H1 (cell line): ENCODE measurements at regions not wholly inside any gene's neighbourhood (a gene's known extent, or its start where the extent isn't known, plus 50 kb on each side); places are given as distances from the start of the nearest gene placed in this dataset.

Source experiments
- CTCF ChIA-PET: fragments of 300-600 bp; sonication (Branson Sonifier 250); formaldehyde crosslinking; loops from one replicate; lab custom pipeline; 2021; ENCODE audit not compliant: partially characterized antibody; lab: Charles Lee
- POLR2A ChIA-PET: fragments of 300-600 bp; sonication (Branson Sonifier 250); formaldehyde crosslinking; loops from one replicate; lab custom pipeline; 2021; ENCODE audit warnings: inconsistent platforms; ENCODE audit not compliant: partially characterized antibody; lab: Charles Lee
- DNase-seq, 2 experiments: peaks; one replicate each; pipeline versions ENCODE4 v3.0.0 to v3.0.0-alpha.2; 2010 to 2022; ENCODE audit warnings: low spot score in 2 of 2, low read depth in 1 of 2, mixed read lengths in 1 of 2
- FAIRE-seq: peaks from 2 replicates; lab custom pipeline; 2011; peaks lifted over from hg19 to GRCh38; lab: Jason Lieb, UNC
- H2AFZ ChIP-seq: 2 replicates; pipeline ENCODE4 v1.8.1; 2012; ENCODE audit warnings: low read length, inconsistent platforms
- H2AK5ac ChIP-seq: 2 replicates; pipeline ENCODE4 v1.6.1; 2013; ENCODE audit warnings: low read depth, low read length
- H2BK120ac ChIP-seq: replicated peaks from 2 replicates; pipeline ENCODE3; 2013; ENCODE audit warnings: low read depth, low read length, inconsistent platforms
- H2BK12ac ChIP-seq: 2 replicates; pipeline ENCODE4 v1.6.1; 2013; ENCODE audit warnings: low read depth, low read length
- H2BK15ac ChIP-seq: 2 replicates; pipeline ENCODE4 v1.6.1; 2013; ENCODE audit warnings: low read length
- H2BK20ac ChIP-seq: 2 replicates; pipeline ENCODE4 v1.6.1; 2013; ENCODE audit warnings: low read length
- H2BK5ac ChIP-seq: 2 replicates; pipeline ENCODE4 v1.6.1; 2013; ENCODE audit warnings: low read depth, low read length
- H3K14ac ChIP-seq: 2 replicates; pipeline ENCODE4 v1.6.1; 2013; ENCODE audit warnings: inconsistent platforms; ENCODE audit not compliant: insufficient read length
- H3K18ac ChIP-seq: 2 replicates; pipeline ENCODE4 v1.6.1; 2013; ENCODE audit warnings: low read length; ENCODE audit errors: extremely low read depth
- H3K23ac ChIP-seq: 2 replicates; pipeline ENCODE4 v1.6.1; 2013; ENCODE audit warnings: inconsistent platforms; ENCODE audit not compliant: insufficient read length
- H3K23me2 ChIP-seq: 2 replicates; pipeline ENCODE4 v1.6.1; 2013; ENCODE audit warnings: low read depth, low read length
- H3K27ac ChIP-seq: 2 replicates; pipeline ENCODE4 v1.6.1; 2011; ENCODE audit warnings: low read depth, low read length, inconsistent platforms
- H3K27me3 ChIP-seq, 4 experiments: replicated peaks in 1 of 4; 1 replicate in 1 of 4; 2 replicates in 3 of 4; pipeline versions ENCODE4 v1.6.1 to v1.8.1; 2011 to 2013; ENCODE audit warnings: low read length in 3 of 4, mild to moderate bottlenecking in 3 of 4, inconsistent platforms in 2 of 4, mixed read lengths in 2 of 4, moderate library complexity in 1 of 4; ENCODE audit not compliant: control insufficient read depth in 3 of 4, insufficient read depth in 3 of 4; ENCODE audit errors: extremely low read depth in 1 of 4
- H3K36me3 ChIP-seq, 4 experiments: 2 replicates each; pipeline versions ENCODE4 v1.6.1 to v1.8.1; 2011 to 2013; ENCODE audit warnings: mild to moderate bottlenecking in 4 of 4, low read length in 3 of 4, moderate library complexity in 2 of 4, control low read depth in 1 of 4, inconsistent platforms in 1 of 4; ENCODE audit not compliant: insufficient read depth in 4 of 4, control insufficient read depth in 2 of 4
- H3K4ac ChIP-seq: replicated peaks from 2 replicates; pipeline ENCODE3; 2013; ENCODE audit warnings: low read length, low read depth, mixed read lengths, inconsistent platforms; ENCODE audit not compliant: insufficient read length
- H3K4me1 ChIP-seq, 4 experiments: replicated peaks in 1 of 4; 1 replicate in 1 of 4; 2 replicates in 3 of 4; pipeline versions ENCODE4 v1.6.1 to v1.8.1; 2011 to 2013; ENCODE audit warnings: low read length in 3 of 4, inconsistent platforms in 2 of 4, mixed read lengths in 1 of 4; ENCODE audit not compliant: insufficient read depth in 4 of 4, control insufficient read depth in 3 of 4
- H3K4me2 ChIP-seq, 2 experiments: 2 replicates each; pipeline versions ENCODE4 v1.6.1 to v1.8.1; 2011 to 2013; ENCODE audit warnings: low read depth in 2 of 2, low read length in 2 of 2, control low read depth in 1 of 2, inconsistent platforms in 1 of 2, mild to moderate bottlenecking in 1 of 2; ENCODE audit not compliant: insufficient read depth in 1 of 2
- H3K4me3 ChIP-seq, 4 experiments: fragments of 200-600, 300-600 bp in 1 of 4; sonication (generic), shearing (Covaris generic), sonication (Bioruptor Twin) in 1 of 4; 2 replicates each; pipeline versions ENCODE4 v1.5.1 to v1.8.1; 2011 to 2016; ENCODE audit warnings: low read length in 4 of 4, low read depth in 3 of 4, control low read depth in 2 of 4, inconsistent platforms in 2 of 4, mild to moderate bottlenecking in 2 of 4, mixed read lengths in 1 of 4, moderate library complexity in 1 of 4; ENCODE audit not compliant: insufficient read depth in 2 of 4; ENCODE audit errors: extremely low read depth in 1 of 4
- H3K56ac ChIP-seq: replicated peaks from 2 replicates; pipeline ENCODE3; 2013; ENCODE audit warnings: low read depth, mild to moderate bottlenecking, mixed read lengths, low read length, inconsistent platforms; ENCODE audit not compliant: insufficient read length
- H3K79me1 ChIP-seq: 2 replicates; pipeline ENCODE4 v1.6.1; 2013; ENCODE audit warnings: low read depth, low read length, control low read depth
- H3K79me2 ChIP-seq, 2 experiments: 2 replicates each; pipeline versions ENCODE4 v1.6.1 to v1.8.1; 2012 to 2013; ENCODE audit warnings: low read length in 2 of 2, mild to moderate bottlenecking in 2 of 2, inconsistent platforms in 1 of 2; ENCODE audit not compliant: insufficient read depth in 2 of 2, control insufficient read depth in 1 of 2
- H3K9ac ChIP-seq, 4 experiments: replicated peaks in 1 of 4; 1 replicate in 1 of 4; 2 replicates in 3 of 4; pipeline versions ENCODE4 v1.6.1 to v1.8.1; 2011 to 2013; ENCODE audit warnings: low read depth in 3 of 4, low read length in 3 of 4, control low read depth in 2 of 4, mild to moderate bottlenecking in 2 of 4, moderate library complexity in 2 of 4, inconsistent platforms in 1 of 4; ENCODE audit errors: extremely low read depth in 1 of 4
- H3K9me3 ChIP-seq, 2 experiments: 2 replicates each; pipeline versions ENCODE4 v1.6.1 to v1.8.1; 2012 to 2013; ENCODE audit warnings: mild to moderate bottlenecking in 2 of 2, moderate library complexity in 2 of 2, control low read depth in 1 of 2, inconsistent platforms in 1 of 2, low read depth in 1 of 2, low read length in 1 of 2, mixed read lengths in 1 of 2; ENCODE audit not compliant: insufficient read depth in 2 of 2
- H4K20me1 ChIP-seq, 2 experiments: replicated peaks in 1 of 2; 2 replicates each; pipeline versions ENCODE3 to v1.8.1; 2011 to 2013; ENCODE audit warnings: inconsistent platforms in 2 of 2, low read length in 2 of 2, mild to moderate bottlenecking in 1 of 2; ENCODE audit not compliant: insufficient read depth in 2 of 2, control insufficient read depth in 1 of 2
- H4K5ac ChIP-seq: 2 replicates; pipeline ENCODE4 v1.6.1; 2013; ENCODE audit warnings: low read length, low read depth, mixed read lengths, inconsistent platforms; ENCODE audit not compliant: insufficient read length
- H4K8ac ChIP-seq: 2 replicates; pipeline ENCODE4 v1.8.0; 2013; ENCODE audit warnings: mild to moderate bottlenecking, moderate library complexity, low read length, inconsistent platforms; ENCODE audit not compliant: insufficient read depth; ENCODE audit errors: extremely low read depth
- H4K91ac ChIP-seq: replicated peaks from 2 replicates; pipeline ENCODE3; 2013; ENCODE audit warnings: low read length, mixed read lengths, inconsistent platforms; ENCODE audit not compliant: insufficient read length
- ATF3 ChIP-seq: IDR thresholded peaks from 2 replicates; pipeline ENCODE4 v1.6.1; 2011; ENCODE audit warnings: low read depth, mild to moderate bottlenecking, low read length; ENCODE audit not compliant: insufficient read depth
- BACH1 ChIP-seq: IDR thresholded peaks from 2 replicates; pipeline ENCODE4 v1.6.1; 2012; ENCODE audit warnings: low read length, improper control_type of control experiment
- BCL11A ChIP-seq, 2 experiments: IDR thresholded peaks; one replicate each; pipeline ENCODE4 v1.6.1; 2011; ENCODE audit warnings: low read depth in 2 of 2, low read length in 2 of 2, mild to moderate bottlenecking in 2 of 2
- CBX8 ChIP-seq: fragments of 300-800, 300-1000 bp; sonication (generic); IDR thresholded peaks from 2 replicates; pipeline ENCODE4 v1.7.1; 2016; ENCODE audit warnings: low read depth, low read length, borderline replicate concordance
- CHD1 ChIP-seq: IDR thresholded peaks from 2 replicates; pipeline ENCODE4 v1.6.1; 2012; ENCODE audit warnings: low read depth, low read length, improper control_type of control experiment
- KDM1A ChIP-seq: fragments of 200-600, 300-600 bp; sonication (generic); IDR thresholded peaks from 2 replicates; pipeline ENCODE4 v1.7.1; 2016; ENCODE audit warnings: mild to moderate bottlenecking, low read length, borderline replicate concordance
- KDM5A ChIP-seq: fragments of 200-600 bp; IDR thresholded peaks from 2 replicates; pipeline ENCODE4 v1.7.1; 2012; ENCODE audit warnings: mild to moderate bottlenecking, low read length, inconsistent platforms, mixed read lengths
- POLR2A ChIP-seq, 2 experiments: IDR thresholded peaks; 1 replicate in 1 of 2; 2 replicates in 1 of 2; pipeline ENCODE4 v1.6.1; 2011; ENCODE audit warnings: low read depth in 2 of 2, low read length in 2 of 2, mild to moderate bottlenecking in 2 of 2; ENCODE audit errors: control extremely low read depth in 1 of 2
- POU5F1 ChIP-seq: IDR thresholded peaks from 2 replicates; pipeline ENCODE4 v1.6.1; 2011; ENCODE audit warnings: low read depth, mild to moderate bottlenecking, low read length, moderate library complexity
- SIN3A ChIP-seq, 2 experiments: IDR thresholded peaks in 1 of 2; conservative IDR thresholded peaks in 1 of 2; 2 replicates each; pipeline ENCODE4 v1.6.1; 2011 to 2012; ENCODE audit warnings: low read length in 2 of 2, improper control_type of control experiment in 1 of 2, low read depth in 1 of 2, mild to moderate bottlenecking in 1 of 2
- SIRT6 ChIP-seq: IDR thresholded peaks from one replicate; pipeline ENCODE4 v1.7.1; 2012; ENCODE audit warnings: low read length, inconsistent platforms
- TCF12 ChIP-seq: IDR thresholded peaks from 2 replicates; pipeline ENCODE4 v1.6.1; 2011; ENCODE audit warnings: low read depth, mild to moderate bottlenecking, low read length
- TEAD4 ChIP-seq: IDR thresholded peaks from 2 replicates; pipeline ENCODE4 v1.6.1; 2012; ENCODE audit warnings: low read depth, low read length, inconsistent platforms, mixed read lengths
- USF2 ChIP-seq: IDR thresholded peaks from 2 replicates; pipeline ENCODE4 v1.6.1; 2011; ENCODE audit warnings: low read length, improper control_type of control experiment
- WGBS, 2 experiments: shearing (Covaris generic) in 1 of 2; methylation state at CpG; one replicate each; pipeline versions ENCODE4 v1.1.6 to v1.1.7; 2013 to 2015; ENCODE audit warnings: low lambda C conversion rate in 2 of 2, mixed read lengths in 2 of 2, inconsistent platforms in 1 of 2, low coverage in 1 of 2, missing lambda C conversion rate in 1 of 2; ENCODE audit not compliant: insufficient replicate concordance in 2 of 2, insufficient coverage in 1 of 2, insufficient read length in 1 of 2; ENCODE audit errors: extremely low coverage in 1 of 2, missing lambda C conversion rate in 1 of 2; 5-methylcytosine and 5-hydroxymethylcytosine counted together

DNA sequence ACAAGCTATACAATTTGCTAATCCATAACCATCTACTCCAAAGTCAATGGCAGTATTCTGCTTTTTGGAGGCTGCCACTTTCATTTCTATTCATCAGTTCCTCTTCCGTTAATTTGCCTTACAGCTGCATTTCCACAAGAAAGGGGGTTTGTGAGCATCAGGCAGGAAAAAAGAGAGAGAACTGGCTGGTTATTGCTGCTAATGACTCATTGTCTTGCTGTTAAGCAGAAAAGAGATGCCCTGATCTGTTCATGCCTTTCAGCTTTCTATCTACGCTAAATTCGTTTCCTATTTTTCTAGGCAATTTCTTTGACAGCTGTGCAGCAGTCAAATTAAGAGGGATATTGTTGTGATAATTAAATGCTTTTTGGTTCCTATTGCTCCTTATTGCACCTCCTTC is 65.9 kb upstream of the GNAQ start:
- Histone ChIP-seq H4K5ac (no peak overlapping the region), H3K36me3 (no peaks in the 10 kb centered on the region), H3K56ac (no peak overlapping the region), H3K27me3 (no peaks in the 10 kb centered on the region), H3K9ac (no peak overlapping the region), H3K23me2 (no peaks in the 10 kb centered on the region), H4K8ac (no peak overlapping the region), H3K4me2 (no peak overlapping the region), H3K14ac (no peak overlapping the region), H3K79me1 (no peaks in the 10 kb centered on the region), H4K20me1 (no peaks in the 10 kb centered on the region), H2BK5ac (no peak overlapping the region), H2AFZ (peak overlapping the region; percentile 46), H2BK12ac (no peak overlapping the region), H3K9me3 (no peaks in the 10 kb centered on the region), H3K23ac (no peak overlapping the region), H3K27ac (no peak overlapping the region), H2BK120ac (no peak overlapping the region), H3K4me3 (no peak overlapping the region), H3K4me1 (peaks cover 0 to 4% (median 0%) of the 10 kb centered on the region in 4 experiments; a peak in 1 of 7 replicates), H2AK5ac (no peak overlapping the region), H4K91ac (no peak overlapping the region), H3K79me2 (no peaks in the 10 kb centered on the region), H2BK15ac (no peak overlapping the region), H2BK20ac (no peak overlapping the region), H3K18ac (no peak overlapping the region), H3K4ac (no peak overlapping the region)
- 53% methylated on average over 3 of the region's 3 CpGs; no CpG with 5 or more reads in 1 of the 2 experiments for WGBS, 2 experiments
- ChIA-PET POLR2A (no interaction called here), CTCF (interaction anchor here (0.5 to 5.5 kb wide), 5 partner anchors 8 to 120 kb away, joined by 3 to 23 read pairs (median 4); no protein-coding TSS in a partner anchor)
- FAIRE-seq = no peak
- DNase-seq = no peak
- TF ChIP-seq CHD1 = no peak
- no peak for TF ChIP-seq POU5F1
- no peak for TF ChIP-seq TCF12
- TF ChIP-seq SIRT6 = no peak
- no peak for TF ChIP-seq ATF3
- TF ChIP-seq TEAD4 = no peak
- TF ChIP-seq POLR2A (IDR thresholded peaks at IDR 0.05; ENCODE audit: control extremely low read depth in 1 of 2, low read depth in 2 of 2, low read length in 2 of 2) = no peak
- TF ChIP-seq BACH1 = no peak
- no peak for TF ChIP-seq SIN3A (conservative IDR thresholded peaks at IDR 0.05 in 1 of 2, IDR thresholded peaks at IDR 0.05 in 1 of 2; ENCODE audit: low read depth in 1 of 2, low read length in 2 of 2)
- no peak for TF ChIP-seq CBX8
- TF ChIP-seq BCL11A (IDR thresholded peaks at IDR 0.05; ENCODE audit: low read depth in 2 of 2, low read length in 2 of 2) = no peak
- no peak for TF ChIP-seq KDM1A
- no peak for TF ChIP-seq USF2
- no peak for TF ChIP-seq KDM5A
